SKM-1 treated with dmso at 0.1 percent for 144 hours (cell line): ENCODE measurements at regions not wholly inside any gene's neighbourhood (a gene's known extent, or its start where the extent isn't known, plus 50 kb on each side); places are given as distances from the start of the nearest gene placed in this dataset.
"Not testable (repeated sequence)": the region's sequence is repeated elsewhere in the genome, so short reads cannot be mapped to it uniquely, and the experiment has no call there.

Experiments
- DNase-seq: peaks from one replicate; lab custom pipeline; 2025; ENCODE audit not compliant: unreplicated experiment; lab: John Stamatoyannopoulos, UW

- peak; percentile 33 for DNase-seq
These were observed 381.1 kb downstream of the SEC23A start for GRCh38 chr14:38721822-38722431.

GRCh38 chr14:38718519-38718918 lies 384.5 kb downstream of the SEC23A start:
- no peak for DNase-seq

- no peak for DNase-seq
These were observed 386.1 kb downstream of the SEC23A start for GRCh38 chr14:38716926-38717325.

- peak; percentile 21 for DNase-seq
These were observed 392.2 kb downstream of the SEC23A start for GRCh38 chr14:38710881-38711280.

GRCh38 chr14:38710196-38710595 lies 392.8 kb downstream of the SEC23A start:
- no peak for DNase-seq

GRCh38 chr14:38705220-38705619 lies 397.8 kb downstream of the SEC23A start:
- DNase-seq: no peak

GRCh38 chr14:38704220-38704619 lies 398.8 kb downstream of the SEC23A start:
- no peak for DNase-seq

- no peak for DNase-seq
These were observed 406.1 kb downstream of the SEC23A start for GRCh38 chr14:38696925-38697324.

- DNase-seq: no peak
These were observed 409.6 kb downstream of the SEC23A start for GRCh38 chr14:38693423-38693822.

GRCh38 chr14:38669027-38669426 lies 413.1 kb upstream of the CLEC14A start:
- no peak for DNase-seq

GRCh38 chr14:38663382-38663781 lies 407.5 kb upstream of the CLEC14A start:
- DNase-seq: no peak

- no peak for DNase-seq
These were observed 406.9 kb upstream of the CLEC14A start for GRCh38 chr14:38662781-38663180.

- DNase-seq: no peak
These were observed 390.5 kb upstream of the CLEC14A start for GRCh38 chr14:38646391-38646790.

GRCh38 chr14:38634913-38635312 lies 379.0 kb upstream of the CLEC14A start:
- not testable (repeated sequence) for DNase-seq

- no peak for DNase-seq
These were observed 373.5 kb upstream of the CLEC14A start for GRCh38 chr14:38629412-38629811.

GRCh38 chr14:38627163-38627562 lies 371.3 kb upstream of the CLEC14A start:
- DNase-seq: no peak

- no peak for DNase-seq
These were observed 367.8 kb upstream of the CLEC14A start for GRCh38 chr14:38623661-38624060.

- no peak for DNase-seq
These were observed 362.6 kb upstream of the CLEC14A start for GRCh38 chr14:38618514-38618913.

- DNase-seq: no peak
These were observed 361.1 kb upstream of the CLEC14A start for GRCh38 chr14:38616959-38617358.

- no peak for DNase-seq
These were observed 356.0 kb upstream of the CLEC14A start for GRCh38 chr14:38611928-38612327.

- no peak for DNase-seq
These were observed 352.4 kb upstream of the CLEC14A start for GRCh38 chr14:38608244-38608643.

GRCh38 chr14:38605193-38606114 lies 349.6 kb upstream of the CLEC14A start:
- DNase-seq: no peak
